Myocyte (in vitro differentiated cells): ENCODE measurements at regions not wholly inside any gene's neighbourhood (a gene's known extent, or its start where the extent isn't known, plus 50 kb on each side); places are given as distances from the start of the nearest gene placed in this dataset.

ENCODE experiments used
- DNase-seq: peaks from one replicate; pipeline ENCODE4 v3.0.0-alpha.2; 2012; ENCODE audit warnings: low read depth

DNA sequence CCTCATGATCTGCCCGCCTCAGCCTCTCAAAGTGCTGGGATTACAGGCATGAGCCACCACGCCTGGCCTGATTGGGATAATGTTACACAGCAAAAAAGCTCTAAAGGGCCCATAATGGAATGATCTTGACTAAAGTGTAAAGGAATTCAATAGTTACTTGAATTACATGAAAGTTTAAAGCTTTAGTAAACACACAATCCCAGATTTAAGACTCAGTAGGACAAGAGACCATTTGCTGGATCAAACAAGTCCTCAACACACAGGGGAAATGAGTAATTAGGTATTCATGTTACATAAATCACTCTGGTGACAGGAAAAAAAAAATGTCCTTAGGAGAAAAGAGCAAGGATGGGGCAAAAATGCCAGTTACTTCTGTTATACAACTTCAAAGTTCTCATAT, 762.9 kb upstream of the AMELY start:
- DNase-seq = peak; percentile 40

DNA sequence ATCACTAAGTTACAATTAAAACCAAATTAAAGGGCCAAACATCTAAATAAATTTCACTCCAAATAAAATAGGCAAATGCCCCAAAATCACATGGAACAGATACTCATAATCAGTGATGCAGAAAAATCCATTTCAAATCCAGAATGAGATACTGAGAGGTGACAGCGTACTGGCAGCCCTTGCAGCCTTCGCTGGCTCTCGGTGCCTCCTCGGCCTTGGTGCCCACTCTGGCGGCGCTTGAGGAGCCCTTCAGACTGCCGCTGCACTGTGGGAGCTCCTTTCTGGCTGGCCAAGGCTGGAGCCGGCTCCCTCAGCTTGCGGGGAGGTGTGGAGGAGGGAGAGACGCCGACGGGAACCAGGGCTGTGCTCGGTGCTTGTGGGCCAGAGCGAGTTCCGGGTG, 761.2 kb upstream of the AMELY start:
- no peak for DNase-seq

DNA sequence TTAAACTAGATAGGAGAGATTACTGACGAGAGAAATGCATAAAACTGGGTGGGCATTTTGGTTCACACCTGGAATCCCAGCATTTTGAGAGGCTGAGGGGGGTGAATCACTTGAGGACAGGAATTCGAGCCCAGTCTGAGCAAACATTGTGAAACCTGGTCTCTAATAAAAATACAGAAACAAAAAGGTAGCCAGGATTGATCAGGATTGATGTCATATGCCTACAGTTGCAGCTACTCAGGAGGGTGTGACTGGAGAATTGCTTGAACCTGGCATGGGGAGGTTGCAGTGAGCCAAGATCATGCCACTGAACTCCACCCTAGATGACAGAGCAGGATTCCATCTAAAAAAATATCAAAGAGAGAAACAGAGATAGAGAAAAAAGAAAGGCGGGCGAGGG, 751.7 kb upstream of the AMELY start:
- no peak for DNase-seq

DNA sequence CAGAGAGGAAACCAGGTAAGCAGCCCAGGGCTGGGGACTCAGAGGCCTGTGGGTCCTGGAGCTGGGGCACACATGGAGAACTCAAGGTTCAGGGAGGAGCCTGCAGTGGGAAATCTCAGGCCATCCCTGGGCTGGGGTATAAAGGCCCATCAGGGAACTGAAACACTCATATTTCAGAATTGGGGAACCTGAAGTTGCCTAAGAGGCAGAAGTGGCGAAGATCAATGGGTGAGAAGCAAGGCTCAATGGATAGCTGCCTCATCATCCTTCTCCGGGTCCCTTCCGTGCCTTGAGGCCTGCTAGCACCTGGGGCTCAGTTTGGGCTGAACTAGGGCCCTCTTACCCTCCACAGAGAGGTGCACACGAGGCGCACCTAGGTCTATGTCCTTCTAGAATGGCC, 747.5 kb upstream of the AMELY start:
- no peak for DNase-seq

DNA sequence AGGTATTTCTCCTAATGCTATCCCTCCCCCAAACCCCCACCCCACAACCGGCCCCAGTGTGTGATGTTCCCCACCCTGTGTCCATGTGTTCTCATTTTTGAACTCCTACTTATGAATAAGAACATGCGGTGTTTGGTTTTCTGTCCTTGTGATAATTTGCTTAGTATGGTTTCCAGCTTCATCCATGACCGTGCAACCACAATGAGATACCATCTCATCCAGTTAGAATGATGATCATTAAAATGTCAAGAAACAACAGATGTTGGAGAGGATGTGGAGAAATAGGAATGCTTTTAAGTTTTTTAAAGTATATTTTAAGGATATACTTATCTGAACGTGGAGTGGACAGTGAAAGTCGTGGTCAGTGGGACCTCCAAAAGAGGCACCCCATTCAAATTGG, 745.0 kb upstream of the AMELY start:
- no peak for DNase-seq

DNA sequence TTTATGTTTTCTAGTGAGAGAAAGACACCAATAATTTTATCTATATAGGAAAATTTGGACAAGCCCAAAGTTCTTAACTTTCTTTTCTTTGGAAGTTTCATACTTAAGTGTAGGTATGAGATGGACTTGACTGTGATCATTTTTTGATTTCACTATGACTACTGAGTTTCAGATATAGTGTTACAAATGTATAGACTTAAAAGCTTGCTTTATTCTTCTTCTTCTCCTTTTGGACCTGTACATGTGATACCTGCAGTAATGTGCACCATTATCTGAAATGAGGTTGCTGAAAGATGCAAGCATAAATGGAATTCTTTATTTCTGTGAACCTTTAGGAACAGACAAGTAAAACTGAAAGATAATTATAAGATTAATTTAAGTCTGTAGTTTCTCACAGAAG, 743.4 kb upstream of the AMELY start:
- no peak for DNase-seq

DNA sequence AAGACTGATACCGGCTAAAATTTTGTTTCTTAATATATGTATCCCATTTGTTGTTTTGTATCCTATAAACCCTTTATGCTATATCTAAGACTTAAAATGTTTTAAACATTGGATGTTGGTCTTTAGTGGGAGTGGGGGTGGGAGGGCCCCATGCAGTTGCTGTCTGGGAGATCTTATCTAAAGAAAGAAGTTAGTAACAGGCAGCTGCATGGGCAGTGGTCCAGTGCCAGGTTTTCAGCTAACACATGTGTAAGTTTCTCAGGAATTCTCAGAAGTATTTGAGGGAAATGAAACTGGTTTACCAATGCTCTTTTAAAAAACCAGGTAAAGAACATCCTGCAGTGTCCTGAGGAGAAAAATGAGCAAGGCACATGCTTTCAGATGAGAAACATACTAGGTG, 738.3 kb upstream of the AMELY start:
- peak; percentile 8 for DNase-seq
